Astrocyte of the spinal cord (primary cell): ENCODE measurements at regions not wholly inside any gene's neighbourhood (a gene's known extent, or its start where the extent isn't known, plus 50 kb on each side); places are given as distances from the start of the nearest gene placed in this dataset.

Source experiments
- DNase-seq: peaks from one replicate; pipeline ENCODE4 v3.0.0; 2011; ENCODE audit warnings: low read depth, low spot score
- H3K4me3 ChIP-seq: 2 replicates; pipeline ENCODE4 v1.5.1; 2011; ENCODE audit warnings: low read depth, mild to moderate bottlenecking, low read length, moderate library complexity
- in situ Hi-C: cut with HindIII; loops from 2 replicates; pipeline ENCODE4 v1.10.0; 2017; ENCODE audit warnings: low sequenced_read_pairs
- TF ChIP-seq, protein P1 (sequence below): IDR thresholded peaks from 2 replicates; pipeline ENCODE4 v1.5.1; 2012; ENCODE audit warnings: low read depth, mild to moderate bottlenecking, low read length, inconsistent platforms

GRCh38 chrX:151852294-151852693, 60.4 kb upstream of the MAGEA4 start:
- TF ChIP-seq, protein P1, sequence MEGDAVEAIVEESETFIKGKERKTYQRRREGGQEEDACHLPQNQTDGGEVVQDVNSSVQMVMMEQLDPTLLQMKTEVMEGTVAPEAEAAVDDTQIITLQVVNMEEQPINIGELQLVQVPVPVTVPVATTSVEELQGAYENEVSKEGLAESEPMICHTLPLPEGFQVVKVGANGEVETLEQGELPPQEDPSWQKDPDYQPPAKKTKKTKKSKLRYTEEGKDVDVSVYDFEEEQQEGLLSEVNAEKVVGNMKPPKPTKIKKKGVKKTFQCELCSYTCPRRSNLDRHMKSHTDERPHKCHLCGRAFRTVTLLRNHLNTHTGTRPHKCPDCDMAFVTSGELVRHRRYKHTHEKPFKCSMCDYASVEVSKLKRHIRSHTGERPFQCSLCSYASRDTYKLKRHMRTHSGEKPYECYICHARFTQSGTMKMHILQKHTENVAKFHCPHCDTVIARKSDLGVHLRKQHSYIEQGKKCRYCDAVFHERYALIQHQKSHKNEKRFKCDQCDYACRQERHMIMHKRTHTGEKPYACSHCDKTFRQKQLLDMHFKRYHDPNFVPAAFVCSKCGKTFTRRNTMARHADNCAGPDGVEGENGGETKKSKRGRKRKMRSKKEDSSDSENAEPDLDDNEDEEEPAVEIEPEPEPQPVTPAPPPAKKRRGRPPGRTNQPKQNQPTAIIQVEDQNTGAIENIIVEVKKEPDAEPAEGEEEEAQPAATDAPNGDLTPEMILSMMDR = no peak
- no peak overlapping the region for H3K4me3 ChIP-seq
- DNase-seq = no peak
- in situ Hi-C loops = no loop called here

- in situ Hi-C loops = no loop called here
- TF ChIP-seq, protein P1 = no peak
Observed at GRCh38 chrX:151854726-151855495, 57.8 kb upstream of the MAGEA4 start.

DNA sequence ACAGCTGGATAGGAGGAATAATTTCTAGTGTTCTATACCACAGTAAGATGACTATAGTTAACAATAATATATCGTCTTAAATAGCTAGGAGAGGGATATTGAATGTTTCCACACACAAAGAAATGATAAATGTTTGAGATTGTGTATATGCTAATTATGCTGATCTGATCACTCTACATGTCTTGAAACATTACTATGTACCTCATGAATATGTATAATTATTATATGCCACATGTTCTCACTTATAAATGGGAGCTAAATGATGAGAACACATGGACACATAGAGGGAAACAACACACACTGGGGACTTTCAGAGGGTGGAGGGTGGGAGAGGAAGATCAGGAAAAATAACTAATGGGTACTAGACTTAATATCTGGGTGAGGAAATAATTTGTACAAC, 53.2 kb upstream of the MAGEA4 start:
- in situ Hi-C loops = no loop called here
- H3K4me3 ChIP-seq = no peak overlapping the region
- TF ChIP-seq, protein P1 = no peak
- no peak for DNase-seq

More at GRCh38 chrX:151854726-151855495, 57.8 kb upstream of the MAGEA4 start:
- H3K4me3 ChIP-seq = no peak overlapping the region
- no peak for DNase-seq

DNA sequence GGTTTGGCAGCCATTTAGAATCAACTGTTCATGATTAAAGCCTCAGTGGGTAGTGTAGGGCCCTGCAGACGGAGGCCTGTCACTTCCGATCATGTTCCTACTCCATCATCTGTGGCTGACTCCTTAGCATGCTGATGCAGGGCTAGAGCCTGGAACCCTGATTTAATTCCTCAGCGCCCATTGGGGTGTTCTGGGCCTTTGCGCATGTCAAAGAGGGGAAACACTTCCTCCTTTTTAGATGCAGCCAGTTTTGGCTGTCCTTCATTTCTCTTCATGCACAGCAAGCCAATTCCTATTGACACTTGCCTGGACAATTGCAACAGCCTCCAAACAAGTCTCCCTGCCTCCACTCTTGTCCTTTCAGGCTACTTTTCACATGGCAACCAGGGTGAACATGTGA, 51.9 kb upstream of the MAGEA4 start:
- DNase-seq = no peak
- in situ Hi-C loops = no loop called here
- no peak overlapping the region for H3K4me3 ChIP-seq
- TF ChIP-seq, protein P1 = no peak
